ENCODE measurements at regions not wholly inside any gene's neighbourhood (a gene's known extent, or its start where the extent isn't known, plus 50 kb on each side); places are given as distances from the start of the nearest gene placed in this dataset.

DNA sequence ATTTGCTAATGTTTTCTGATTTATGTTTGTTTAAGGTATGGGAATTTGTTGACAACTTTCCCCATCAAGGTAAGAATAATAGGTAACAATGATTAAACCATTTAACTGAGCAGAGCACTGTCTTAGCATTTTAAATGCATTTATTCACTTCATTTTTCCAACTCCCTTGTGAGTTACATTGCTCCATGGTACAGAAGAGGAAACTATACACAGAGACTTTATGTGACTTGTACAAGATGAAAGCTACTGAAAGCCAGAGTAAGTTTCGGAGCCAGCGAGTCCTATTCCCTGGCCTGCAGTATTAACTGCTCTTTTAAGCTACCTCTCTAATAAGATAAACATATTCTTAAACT is 708.8 kb downstream of the HDGFL1 start:
- Histone ChIP-seq H3K9me3 (no peaks in the 10 kb centered on the region), H3K27ac (no peak overlapping the region), H3K36me3 (no peaks in the 10 kb centered on the region), H3K4me1 (no peaks in the 10 kb centered on the region), H3K27me3 (no peaks in the 10 kb centered on the region), H3K4me3 (no peak overlapping the region)
- WGBS, 4 donors, result 94 to 98% (median 95%) methylated on average over 2 of the region's 2 CpGs
- intact Hi-C loops (cut with DNase I), result no loop called here
- no peak for TF ChIP-seq POLR2A (IDR thresholded peaks at IDR 0.05)
- TF ChIP-seq, protein P1, sequence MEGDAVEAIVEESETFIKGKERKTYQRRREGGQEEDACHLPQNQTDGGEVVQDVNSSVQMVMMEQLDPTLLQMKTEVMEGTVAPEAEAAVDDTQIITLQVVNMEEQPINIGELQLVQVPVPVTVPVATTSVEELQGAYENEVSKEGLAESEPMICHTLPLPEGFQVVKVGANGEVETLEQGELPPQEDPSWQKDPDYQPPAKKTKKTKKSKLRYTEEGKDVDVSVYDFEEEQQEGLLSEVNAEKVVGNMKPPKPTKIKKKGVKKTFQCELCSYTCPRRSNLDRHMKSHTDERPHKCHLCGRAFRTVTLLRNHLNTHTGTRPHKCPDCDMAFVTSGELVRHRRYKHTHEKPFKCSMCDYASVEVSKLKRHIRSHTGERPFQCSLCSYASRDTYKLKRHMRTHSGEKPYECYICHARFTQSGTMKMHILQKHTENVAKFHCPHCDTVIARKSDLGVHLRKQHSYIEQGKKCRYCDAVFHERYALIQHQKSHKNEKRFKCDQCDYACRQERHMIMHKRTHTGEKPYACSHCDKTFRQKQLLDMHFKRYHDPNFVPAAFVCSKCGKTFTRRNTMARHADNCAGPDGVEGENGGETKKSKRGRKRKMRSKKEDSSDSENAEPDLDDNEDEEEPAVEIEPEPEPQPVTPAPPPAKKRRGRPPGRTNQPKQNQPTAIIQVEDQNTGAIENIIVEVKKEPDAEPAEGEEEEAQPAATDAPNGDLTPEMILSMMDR (IDR thresholded peaks at IDR 0.05), result no peak
- ATAC-seq, result no peak
- DNase-seq, result no peak

DNA sequence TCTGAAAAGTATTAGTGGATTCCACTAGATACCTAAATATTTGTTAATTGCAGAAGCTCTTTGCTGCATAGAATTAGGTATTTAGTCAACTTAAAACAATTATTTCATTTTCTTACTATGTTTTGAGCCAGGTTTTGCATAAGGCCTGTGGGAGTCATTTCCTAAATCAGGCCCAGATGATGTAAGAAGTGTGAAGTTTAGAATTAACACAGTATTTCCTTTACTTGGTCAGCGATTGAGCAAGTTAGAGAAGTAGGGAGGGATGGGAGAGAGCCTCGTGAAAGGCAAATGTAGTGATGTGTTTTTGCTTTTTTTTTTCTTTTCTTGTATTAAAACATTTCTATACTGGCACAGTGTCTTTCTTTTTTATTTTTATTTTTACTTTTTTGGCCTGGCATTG is 711.1 kb downstream of the HDGFL1 start:
- DNase-seq (no peak), ATAC-seq (no peak)
- Histone ChIP-seq H3K9me3 (no peaks in the 10 kb centered on the region), H3K27me3 (no peaks in the 10 kb centered on the region), H3K36me3 (no peaks in the 10 kb centered on the region), H3K4me1 (no peaks in the 10 kb centered on the region), H3K4me3 (no peak overlapping the region), H3K27ac (no peak overlapping the region)
- no peak for TF ChIP-seq POLR2A (IDR thresholded peaks at IDR 0.05)
- TF ChIP-seq, protein P1 (IDR thresholded peaks at IDR 0.05), result no peak
- 33 to 63% (median 54%) methylated on average over 2 of the region's 2 CpGs for WGBS, 4 donors
- intact Hi-C loops (cut with DNase I), result no loop called here

DNA sequence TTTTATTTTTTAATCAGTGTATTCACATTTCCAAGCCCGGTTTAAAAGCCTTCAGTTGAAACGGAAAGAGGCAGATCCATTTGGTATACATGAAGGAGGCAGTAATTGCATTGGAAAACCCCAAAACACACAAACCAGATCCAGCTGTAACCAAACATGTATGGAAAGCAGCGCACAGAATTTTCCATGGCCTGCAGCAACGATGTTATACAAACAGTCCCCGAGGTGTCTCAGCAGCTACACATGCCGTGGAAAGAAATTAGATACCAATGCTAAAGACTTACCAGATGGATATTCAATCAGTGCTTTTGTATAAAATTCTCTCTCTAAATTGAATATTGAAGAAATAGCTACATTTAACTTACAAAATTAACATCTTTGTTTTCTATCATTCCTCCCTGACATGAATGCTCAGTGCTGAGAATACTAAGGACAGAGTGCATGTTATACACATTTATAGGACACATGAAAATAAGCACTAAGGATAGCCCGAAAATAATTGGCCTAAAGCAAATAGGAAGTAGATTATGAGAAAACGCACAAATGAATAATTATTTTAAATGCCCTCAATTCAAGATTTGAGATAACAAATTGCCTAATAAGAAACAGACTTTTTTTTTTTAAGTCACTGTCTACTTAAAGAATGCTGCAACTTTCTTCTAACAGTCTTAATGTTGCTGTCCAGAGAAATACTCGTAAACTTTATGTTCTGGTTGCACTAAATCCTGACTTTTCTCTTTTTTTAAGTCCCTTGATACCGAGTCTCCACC is 713.1 kb downstream of the HDGFL1 start:
- intact Hi-C loops (cut with DNase I), result no loop called here
- H3K27me3 ChIP-seq, result no peaks in the 10 kb centered on the region
- whole genome bisulfite sequencing, 4 donors, result 84 to 90% (median 86%) methylated on average over 10 of the region's 10 CpGs

DNA sequence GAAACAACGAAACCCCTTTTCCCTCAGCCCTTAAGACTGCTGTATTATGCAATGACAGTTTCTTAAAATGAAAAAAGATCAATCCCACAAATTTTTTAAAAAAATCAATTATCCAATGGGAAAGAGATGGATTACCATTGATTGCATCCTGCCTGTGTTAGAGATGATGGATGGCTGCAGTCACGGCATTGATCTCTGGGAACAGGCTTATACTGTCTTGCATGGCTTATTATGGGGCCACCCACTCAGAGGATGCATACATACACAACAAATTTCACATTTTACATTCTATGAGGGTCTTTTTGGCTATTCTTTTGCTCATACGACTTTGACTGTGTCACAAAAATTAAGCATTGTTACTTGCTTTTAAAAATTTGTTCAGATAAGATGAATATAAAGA is 724.3 kb downstream of the HDGFL1 start:
- ATAC-seq, result no peak
- no peaks in the 10 kb centered on the region for H3K36me3 ChIP-seq
- no peak for DNase-seq
- intact Hi-C loops (cut with DNase I), result no loop called here
- H3K4me1 ChIP-seq, result no peaks in the 10 kb centered on the region
- H3K4me3 ChIP-seq, result no peak overlapping the region
- TF ChIP-seq, protein P1 (IDR thresholded peaks at IDR 0.05), result no peak
- no peak for TF ChIP-seq POLR2A (IDR thresholded peaks at IDR 0.05)
- peaks cover 0 to 6% (median 0%) of the 10 kb centered on the region in 12 donors for H3K9me3 ChIP-seq
- WGBS, 4 donors, result 87 to 92% (median 89%) methylated on average over 3 of the region's 3 CpGs
- H3K27ac ChIP-seq, result no peak overlapping the region
- no peaks in the 10 kb centered on the region for H3K27me3 ChIP-seq

More for the DNA sequence above, 713.1 kb downstream of the HDGFL1 start:
- ATAC-seq (no peak), DNase-seq (no peak)
- TF ChIP-seq, protein P1 (IDR thresholded peaks at IDR 0.05), result no peak
- no peak for TF ChIP-seq POLR2A (IDR thresholded peaks at IDR 0.05)
- Histone ChIP-seq H3K27ac (no peak overlapping the region), H3K36me3 (no peaks in the 10 kb centered on the region), H3K4me3 (no peak overlapping the region), H3K9me3 (no peaks in the 10 kb centered on the region), H3K4me1 (no peaks in the 10 kb centered on the region)
